ENCODE measurements at regions not wholly inside any gene's neighbourhood (a gene's known extent, or its start where the extent isn't known, plus 50 kb on each side); places are given as distances from the start of the nearest gene placed in this dataset.
A peak's percentile ranks its signal among the peaks of the same experiment; 100 is the strongest.

DNA sequence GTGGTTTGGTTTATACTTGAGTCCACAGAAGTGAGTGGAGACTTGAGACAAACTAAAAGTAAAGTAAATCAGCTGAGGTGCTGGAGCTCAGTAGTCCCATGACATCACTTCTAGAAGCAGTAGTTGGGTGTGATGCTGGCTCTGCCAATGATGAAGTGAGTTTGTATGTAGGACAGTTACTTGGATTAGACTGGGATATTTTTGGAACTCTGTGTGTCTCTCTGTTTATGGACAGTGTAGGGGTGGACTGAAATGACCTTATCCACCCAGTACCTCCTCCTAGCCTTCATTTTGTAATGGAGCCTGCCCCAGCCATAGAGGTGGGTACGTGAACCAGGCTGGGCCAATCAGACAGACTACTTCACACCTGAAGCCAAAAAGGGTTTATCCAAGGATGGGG is 52.2 kb downstream of the POLR1D start:
- no peak for DNase-seq

DNA sequence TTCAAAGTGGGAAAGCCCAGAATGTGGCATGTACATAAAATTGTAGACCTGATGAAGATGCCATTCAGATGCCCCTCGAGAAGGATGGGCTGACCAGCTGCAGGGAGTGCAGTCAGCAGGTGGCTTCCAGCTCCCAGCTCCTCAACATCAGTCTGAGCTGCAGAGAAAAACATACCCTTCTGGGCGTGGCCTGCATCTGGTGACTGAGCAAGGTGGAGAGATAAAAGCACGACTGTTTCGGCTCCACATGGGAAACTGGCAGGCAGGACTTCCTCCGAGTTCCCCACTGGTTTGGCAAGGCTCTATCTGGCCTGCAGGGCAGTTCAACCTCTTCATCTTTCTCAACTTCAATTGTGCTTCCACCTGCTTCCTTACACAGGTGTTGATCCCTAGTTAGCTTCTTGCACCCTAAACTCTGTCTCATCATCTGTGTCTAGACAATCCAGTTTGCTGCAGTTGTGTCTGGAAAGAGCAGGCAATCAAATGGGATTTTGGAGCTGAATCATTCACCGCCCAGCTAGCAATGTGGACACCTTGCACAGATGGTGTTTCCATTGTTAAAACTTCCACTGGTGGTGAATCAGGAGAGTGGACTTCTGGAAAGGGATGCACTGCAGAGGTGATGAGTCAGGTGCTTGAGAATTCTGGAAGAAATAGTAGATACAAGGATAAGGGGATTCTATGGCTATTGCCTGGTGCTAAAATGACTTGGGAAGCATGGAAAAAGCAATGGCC is 56.8 kb downstream of the POLR1D start:
- DNase-seq: no peak

DNA sequence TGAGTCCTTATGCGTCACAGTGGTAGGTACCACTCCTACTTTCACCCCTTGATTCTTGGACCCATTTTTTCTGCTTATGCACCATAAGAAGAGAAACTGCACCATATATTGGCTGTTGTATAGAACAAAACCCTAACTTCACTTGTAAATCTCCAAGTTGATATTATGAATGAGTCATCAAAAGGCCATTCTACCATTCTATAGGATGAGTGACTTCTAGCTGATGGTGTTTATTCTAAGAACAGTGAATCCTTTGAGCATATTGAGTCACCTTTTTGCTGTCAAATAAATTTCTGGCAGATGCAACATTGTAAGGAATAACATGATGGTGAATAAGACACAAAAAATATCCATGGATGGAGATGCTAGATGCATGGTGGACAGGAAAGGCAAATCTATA is 57.7 kb downstream of the POLR1D start:
- DNase-seq: no peak

DNA sequence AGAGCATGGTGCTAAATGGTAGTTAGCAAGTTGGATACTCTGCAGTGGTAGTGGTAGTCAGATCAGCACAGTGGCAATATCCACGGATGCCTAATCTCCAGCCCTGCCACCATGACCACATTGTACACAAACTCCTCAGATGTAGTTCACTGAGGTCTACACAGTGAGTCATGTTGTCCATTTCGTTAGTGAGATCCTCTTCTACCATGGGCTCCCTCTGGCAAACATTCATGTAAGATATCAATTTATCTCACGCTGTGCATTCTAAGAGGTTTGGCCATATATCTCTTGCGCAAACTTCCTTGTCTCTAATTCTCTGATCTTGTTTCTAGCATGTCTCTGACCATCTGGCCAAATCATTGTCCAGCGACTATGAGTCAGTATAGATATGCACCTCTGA is 58.2 kb downstream of the POLR1D start:
- no peak for DNase-seq

DNA sequence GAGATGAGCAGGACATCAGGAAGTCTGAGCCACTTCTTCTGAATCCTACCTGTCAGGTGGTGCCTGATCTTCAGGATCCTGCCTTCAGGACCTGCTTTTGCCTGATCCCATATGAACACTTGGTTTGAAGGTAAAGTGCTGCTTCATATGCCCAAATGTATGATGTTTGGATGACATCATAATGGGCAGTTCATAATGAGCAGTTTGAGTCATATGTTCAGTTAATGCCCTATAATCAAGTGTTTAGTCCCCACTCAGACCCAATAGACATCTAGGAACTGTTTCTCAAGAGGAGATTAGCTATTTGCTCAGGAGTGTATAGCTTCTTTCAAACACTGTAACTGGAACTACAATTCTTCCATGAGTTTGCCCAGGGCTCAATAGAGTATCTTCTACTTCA is 58.8 kb downstream of the POLR1D start:
- no peak for DNase-seq

DNA sequence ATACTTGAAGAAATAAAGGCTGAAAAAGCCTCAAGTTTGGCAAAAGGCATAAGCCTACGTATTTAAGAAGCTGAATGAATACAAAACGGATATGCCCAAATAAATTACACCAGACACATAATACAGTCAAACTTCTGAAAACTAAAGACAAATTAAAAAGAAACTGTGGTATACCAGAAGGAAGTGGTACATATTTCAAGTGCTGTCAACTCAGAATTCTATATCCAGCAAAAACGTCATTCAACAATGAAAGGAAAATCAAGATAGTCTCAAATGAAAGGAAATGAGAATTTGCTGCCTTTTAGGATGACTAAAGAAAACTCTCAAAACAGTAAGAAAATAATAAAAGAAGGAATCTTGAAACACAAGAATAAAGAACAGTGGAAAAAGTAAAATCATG is 69.5 kb downstream of the POLR1D start:
- DNase-seq: no peak

DNA sequence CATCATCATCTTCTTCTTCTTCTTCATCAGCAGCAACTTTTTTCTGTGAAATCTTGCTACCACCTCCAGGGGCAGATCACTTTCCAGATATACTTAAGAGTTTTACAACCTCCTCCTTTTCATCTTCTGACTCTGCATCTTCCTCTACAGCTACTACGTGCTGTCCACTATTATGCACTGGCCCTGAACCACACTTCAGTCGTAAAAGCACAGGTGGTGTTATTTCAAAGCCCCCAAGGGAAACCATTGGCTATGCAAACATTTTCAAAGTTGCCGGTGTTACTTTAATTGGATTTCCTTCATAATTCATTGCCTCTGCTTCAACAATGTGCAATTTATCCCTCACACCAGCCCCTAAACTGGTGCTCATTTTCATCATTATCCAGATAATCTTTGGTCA is 75.0 kb downstream of the POLR1D start:
- no peak for DNase-seq

DNA sequence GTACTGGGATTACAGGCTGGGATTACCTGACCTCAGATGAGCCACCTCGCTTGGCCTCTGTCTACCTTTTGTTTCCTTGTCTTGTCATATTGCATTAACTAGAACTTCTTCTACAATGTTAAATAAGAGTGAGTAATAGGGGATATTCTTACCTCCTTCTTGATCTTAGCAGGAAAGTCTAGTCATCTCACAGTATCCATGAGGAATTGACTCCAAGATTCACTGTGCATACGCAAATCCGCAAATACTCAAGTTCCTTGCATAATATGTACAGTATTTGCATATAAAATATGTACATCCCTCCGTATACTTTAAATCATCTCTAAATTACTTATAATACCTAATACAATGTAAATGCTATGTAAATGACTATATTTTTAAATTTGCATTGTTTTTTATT is 78.3 kb downstream of the POLR1D start:
- no peak for DNase-seq

DNA sequence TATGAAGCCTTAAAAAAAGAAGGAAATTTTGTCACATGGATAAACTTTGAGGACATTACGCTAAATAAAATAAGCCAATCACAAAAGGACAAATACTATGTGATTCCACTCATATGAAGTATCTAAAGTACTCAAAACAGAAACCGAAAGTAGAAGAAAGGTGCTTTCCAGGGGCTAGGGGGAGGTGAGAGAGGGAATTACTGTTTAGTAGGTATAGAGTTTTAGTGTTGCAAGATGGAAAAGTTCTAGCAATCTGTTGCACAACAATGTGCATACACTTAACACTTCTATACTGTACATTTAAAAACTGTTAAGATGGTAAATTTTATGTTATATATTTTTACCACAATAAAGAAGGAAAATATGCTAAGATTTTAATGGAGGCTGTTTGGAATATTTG is 83.0 kb downstream of the POLR1D start:
- DNase-seq: peak; percentile 39

DNA sequence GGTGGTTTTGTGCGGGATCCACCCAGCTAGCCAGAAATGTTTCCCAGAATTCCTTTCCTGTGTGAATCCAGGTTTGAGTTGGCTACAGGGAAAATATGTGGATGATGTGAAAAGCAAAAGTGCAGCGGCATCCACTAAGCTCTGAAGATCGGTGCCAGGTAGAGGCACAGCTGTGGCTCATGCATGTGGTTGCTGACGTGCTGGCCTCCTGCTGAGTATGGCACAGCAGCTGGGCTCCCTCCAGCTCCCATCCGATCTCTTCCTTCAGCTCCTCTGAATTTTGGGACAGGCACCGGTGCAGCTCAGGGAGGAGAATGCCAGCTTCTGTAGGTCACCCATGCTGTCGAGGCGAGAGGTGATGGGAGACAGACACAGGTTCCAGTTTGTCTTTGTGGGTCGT is 84.0 kb upstream of the GSX1 start:
- DNase-seq: no peak

DNA sequence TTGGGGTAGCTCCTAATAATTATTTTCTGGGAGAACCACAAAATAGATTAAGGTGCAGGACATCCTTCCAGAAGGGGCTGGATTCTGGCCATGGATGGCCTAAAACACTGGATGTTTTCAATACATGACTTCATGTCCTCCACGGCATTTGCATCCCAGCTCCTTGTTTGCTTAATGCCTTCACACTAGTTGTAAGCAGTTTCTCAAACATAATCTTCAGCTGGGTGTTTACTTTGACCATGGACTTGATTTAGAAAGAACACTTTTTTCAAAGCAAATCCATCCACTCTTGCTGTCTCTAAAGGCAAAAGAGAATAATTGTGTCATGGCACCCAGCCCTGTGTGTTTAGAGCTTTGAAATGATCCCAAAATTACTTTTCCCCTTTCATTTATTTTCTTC is 82.5 kb upstream of the GSX1 start:
- DNase-seq: no peak

DNA sequence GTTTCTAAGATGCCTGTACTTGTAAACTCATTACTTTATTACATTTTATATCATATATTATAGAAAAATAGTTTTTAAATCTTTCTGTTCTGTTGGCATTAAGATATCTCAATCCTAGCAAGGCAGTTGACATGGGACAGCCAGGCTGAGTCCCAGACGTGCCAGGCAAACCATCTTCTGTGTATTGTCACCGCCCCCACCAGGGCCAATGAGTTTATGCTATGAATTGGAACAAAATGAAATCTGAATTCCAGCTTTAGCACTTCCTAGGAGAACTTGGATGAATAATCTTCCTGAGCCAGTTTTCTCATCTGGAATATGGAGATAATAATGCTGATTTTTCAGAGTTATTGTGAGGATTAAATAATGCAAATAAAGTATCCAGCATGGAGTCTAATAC is 79.9 kb upstream of the GSX1 start:
- DNase-seq: no peak

DNA sequence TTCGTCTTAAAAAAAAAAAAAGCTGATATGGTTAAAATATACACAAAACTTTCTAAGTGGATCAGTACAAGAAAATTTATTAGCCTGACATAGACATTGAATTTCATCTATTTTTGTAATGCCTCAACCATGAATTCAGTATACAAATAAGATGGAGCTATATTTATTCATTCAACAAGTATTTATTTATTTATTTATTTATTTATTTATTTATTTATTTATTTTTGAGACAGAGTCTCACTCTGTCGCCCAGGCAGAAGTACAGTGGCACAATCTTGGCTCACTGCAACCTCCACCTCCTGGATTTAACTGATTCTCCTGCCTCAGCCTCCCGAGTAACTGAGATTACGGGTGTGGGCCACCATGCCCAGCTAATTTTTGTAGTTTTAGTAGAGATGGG is 78.5 kb upstream of the GSX1 start:
- DNase-seq: no peak

DNA sequence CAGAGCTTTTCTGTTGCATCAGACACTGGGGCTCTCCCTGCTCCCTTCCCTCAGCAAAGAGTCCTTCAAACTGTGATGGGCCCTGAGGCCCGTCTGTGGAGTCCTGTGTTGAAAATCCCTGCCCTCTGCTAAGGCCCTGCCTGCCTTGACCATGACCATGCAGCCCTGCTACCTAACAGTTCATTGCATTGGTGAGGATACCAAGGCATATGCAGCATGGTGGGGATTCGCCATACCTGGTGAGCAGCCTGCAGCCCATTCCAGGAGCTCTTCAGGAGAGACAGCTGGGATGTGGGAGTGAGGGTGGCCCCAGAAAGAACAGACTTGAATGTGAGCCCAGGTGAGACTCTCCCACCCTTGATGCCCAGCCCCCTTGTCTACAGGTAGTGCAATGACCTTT is 70.6 kb upstream of the GSX1 start:
- DNase-seq: no peak

DNA sequence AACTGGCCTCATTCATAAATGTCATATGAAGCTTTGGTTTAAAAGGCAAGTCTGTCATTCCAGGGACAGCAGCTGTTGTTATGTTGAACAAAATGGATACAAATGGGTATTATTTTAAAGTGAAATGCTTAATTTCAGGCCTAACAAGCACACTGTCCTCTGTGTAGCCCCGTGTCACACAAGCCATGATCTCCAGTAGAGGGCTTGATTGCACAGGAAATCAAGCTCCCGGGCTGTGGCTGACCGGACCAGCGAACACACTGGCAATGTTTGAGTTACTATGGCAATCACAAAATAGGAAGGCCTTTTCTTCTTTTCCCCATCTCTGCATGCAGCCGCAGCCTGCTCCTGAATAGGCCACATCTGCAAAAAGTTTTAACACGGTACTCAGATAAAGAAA is 64.0 kb upstream of the GSX1 start:
- no peak for DNase-seq

DNA sequence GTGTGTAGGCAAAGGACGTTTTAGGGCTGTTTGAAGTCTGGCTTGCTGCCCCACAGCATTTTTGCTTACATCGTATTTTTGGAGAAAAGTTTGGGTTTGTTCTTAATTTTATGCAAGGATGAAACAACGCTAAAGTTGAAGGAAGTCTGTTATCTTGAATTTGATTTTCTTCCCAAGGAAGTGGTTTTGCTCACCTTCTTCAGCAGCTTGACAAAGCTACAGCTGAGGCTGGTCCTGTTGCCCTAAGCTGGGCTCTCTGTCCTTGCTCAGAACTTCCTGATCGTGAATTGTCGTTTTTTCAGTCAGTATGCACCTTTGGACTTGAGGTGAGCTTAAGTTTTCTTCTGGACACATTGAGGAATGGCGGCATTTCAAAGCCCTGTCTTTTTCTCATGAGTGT is 62.1 kb upstream of the GSX1 start:
- DNase-seq: no peak
